ENCODE measurements at regions not wholly inside any gene's neighbourhood (a gene's known extent, or its start where the extent isn't known, plus 50 kb on each side); places are given as distances from the start of the nearest gene placed in this dataset.

DNA sequence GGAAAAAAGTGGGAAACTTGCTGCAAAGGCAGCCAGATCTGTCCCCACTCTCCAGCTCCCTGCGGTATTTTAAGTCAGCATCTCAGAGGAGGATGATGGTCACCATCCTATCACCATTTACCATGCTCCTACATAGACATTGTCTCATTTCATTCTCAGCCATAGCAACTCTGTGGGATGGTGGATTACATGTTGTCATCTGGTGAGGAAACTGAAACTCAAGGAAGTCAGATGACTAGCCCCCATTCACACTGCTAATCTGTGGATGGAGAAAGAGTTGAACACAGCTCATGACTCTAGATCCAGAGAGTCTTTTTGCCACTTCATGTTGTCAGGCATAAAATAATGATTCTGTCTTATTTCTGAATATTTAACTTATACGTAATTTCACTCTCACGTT, 323.5 kb downstream of the PTTG2 start:
- ATAC-seq: no peak
- no peak overlapping the region for H3K4me3 ChIP-seq
- TF ChIP-seq, protein P1, sequence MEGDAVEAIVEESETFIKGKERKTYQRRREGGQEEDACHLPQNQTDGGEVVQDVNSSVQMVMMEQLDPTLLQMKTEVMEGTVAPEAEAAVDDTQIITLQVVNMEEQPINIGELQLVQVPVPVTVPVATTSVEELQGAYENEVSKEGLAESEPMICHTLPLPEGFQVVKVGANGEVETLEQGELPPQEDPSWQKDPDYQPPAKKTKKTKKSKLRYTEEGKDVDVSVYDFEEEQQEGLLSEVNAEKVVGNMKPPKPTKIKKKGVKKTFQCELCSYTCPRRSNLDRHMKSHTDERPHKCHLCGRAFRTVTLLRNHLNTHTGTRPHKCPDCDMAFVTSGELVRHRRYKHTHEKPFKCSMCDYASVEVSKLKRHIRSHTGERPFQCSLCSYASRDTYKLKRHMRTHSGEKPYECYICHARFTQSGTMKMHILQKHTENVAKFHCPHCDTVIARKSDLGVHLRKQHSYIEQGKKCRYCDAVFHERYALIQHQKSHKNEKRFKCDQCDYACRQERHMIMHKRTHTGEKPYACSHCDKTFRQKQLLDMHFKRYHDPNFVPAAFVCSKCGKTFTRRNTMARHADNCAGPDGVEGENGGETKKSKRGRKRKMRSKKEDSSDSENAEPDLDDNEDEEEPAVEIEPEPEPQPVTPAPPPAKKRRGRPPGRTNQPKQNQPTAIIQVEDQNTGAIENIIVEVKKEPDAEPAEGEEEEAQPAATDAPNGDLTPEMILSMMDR (IDR thresholded peaks at IDR 0.05): no peak
- TF ChIP-seq POLR2A (IDR thresholded peaks at IDR 0.05): no peak

DNA sequence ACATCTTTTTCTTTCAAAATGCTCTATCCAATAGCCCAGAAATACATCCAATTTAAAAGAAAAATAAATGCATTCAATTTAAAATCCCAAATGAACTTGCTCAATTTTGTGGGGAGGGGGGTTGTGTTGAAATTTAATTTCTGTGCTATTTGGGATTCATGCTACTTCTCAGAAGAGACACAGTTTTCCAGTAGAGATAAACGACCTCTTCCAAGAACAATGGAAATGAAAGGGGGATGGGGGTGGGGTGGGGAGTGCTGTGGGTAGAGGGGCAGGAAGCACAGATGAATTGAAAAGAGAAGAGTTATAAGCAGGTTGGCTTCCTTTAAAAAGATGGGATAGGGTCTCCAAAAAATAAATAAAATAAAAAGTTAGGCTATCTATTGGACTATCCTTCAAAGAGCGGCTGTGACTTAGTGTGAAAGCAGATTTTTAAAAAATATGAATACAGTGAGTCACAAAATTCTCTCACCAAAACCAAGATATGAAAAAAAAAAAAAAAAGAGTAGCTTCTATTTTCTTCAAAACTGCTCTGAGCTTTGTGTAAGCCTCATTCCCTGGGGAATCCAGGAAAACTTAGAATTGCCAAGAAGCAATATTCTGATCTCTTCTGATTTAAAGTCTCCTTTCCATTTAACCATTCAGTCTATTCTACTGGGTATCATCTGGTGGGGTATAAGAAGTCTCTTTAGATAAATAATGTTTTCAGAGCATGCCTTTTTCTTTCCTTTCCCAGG, 324.3 kb downstream of the PTTG2 start:
- DNase-seq (no peak), ATAC-seq (no peak)
- H3K9me3 ChIP-seq: no peaks in the 10 kb centered on the region
- WGBS (ENCODE audit: insufficient coverage, low coverage, low lambda C conversion rate, missing lambda C conversion rate): 76% methylated on average over 2 of the region's 2 CpGs
- no peaks in the 10 kb centered on the region for H3K27me3 ChIP-seq
- H3K27ac ChIP-seq: no peak overlapping the region
- peaks cover 0 to 9% (median 3%) of the 10 kb centered on the region in 4 donors for H3K4me1 ChIP-seq
- H3K36me3 ChIP-seq: no peaks in the 10 kb centered on the region
- TF ChIP-seq, protein P1 (IDR thresholded peaks at IDR 0.05): no peak
- no peak for TF ChIP-seq POLR2A (IDR thresholded peaks at IDR 0.05)
- H3K4me3 ChIP-seq: no peak overlapping the region
- intact Hi-C loops (cut with DNase I): no loop called here

More for the DNA sequence above, 323.5 kb downstream of the PTTG2 start:
- DNase-seq: no peak
- no peak overlapping the region for H3K27ac ChIP-seq
- intact Hi-C loops (cut with DNase I): no loop called here
- H3K36me3 ChIP-seq: no peaks in the 10 kb centered on the region
- no peaks in the 10 kb centered on the region for H3K9me3 ChIP-seq
- WGBS (ENCODE audit: insufficient coverage, low coverage, low lambda C conversion rate, missing lambda C conversion rate): 84% methylated on average over 3 of the region's 3 CpGs
- H3K4me1 ChIP-seq: peaks cover 0 to 13% (median 5%) of the 10 kb centered on the region in 4 donors
- no peaks in the 10 kb centered on the region for H3K27me3 ChIP-seq

DNA sequence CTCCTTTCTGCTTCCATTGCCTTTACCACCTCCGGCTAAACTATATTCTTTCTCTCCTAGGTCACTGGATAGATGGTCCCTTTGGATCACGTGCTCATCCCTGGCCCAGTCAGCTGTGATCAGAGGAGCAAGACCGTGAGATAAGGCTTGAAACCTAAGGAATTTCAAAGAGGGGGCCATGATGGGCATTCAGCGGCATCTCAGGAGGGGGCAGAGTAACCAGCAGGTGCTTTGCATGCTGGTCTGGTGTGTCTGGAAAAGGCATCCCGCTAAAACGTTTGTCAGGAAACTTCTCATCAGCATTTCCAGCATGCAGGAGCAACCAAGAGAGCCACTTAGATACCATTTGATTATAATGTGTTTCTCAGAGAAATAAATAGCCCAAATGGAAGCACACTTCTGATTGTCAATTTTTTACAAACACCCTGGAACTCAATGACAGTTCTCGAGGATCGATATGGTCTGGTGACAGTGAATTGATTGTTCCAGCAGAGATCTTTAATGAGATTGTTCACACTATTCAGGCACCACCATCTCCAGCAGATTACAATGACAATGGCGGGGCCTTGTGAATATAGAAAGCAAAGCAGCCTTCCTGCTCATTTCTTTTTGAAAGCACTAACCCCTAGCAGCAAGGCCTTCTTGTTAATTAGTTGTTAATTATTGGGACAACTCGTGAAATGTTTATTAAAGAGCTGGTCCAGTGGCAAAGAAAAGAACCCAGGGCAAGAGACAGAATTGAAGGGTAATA, 327.1 kb downstream of the PTTG2 start:
- intact Hi-C loops (cut with DNase I): no loop called here

GRCh38 chr4:38289553-38289952, 329.4 kb downstream of the PTTG2 start:
- no peak overlapping the region for H3K27ac ChIP-seq
- H3K36me3 ChIP-seq: no peaks in the 10 kb centered on the region
- no peaks in the 10 kb centered on the region for H3K27me3 ChIP-seq
- no peaks in the 10 kb centered on the region for H3K9me3 ChIP-seq
- intact Hi-C loops (cut with DNase I): no loop called here
- 100% methylated on average over 1 of the region's 1 CpG for WGBS (ENCODE audit: insufficient coverage, low coverage, low lambda C conversion rate, missing lambda C conversion rate)
- TF ChIP-seq, protein P1 (IDR thresholded peaks at IDR 0.05): no peak
- no peak for TF ChIP-seq POLR2A (IDR thresholded peaks at IDR 0.05)
- H3K4me1 ChIP-seq: no peaks in the 10 kb centered on the region
- no peak overlapping the region for H3K4me3 ChIP-seq
- no peak for DNase-seq
- ATAC-seq: no peak

More for the DNA sequence above, 327.1 kb downstream of the PTTG2 start:
- H3K9me3 ChIP-seq: no peaks in the 10 kb centered on the region
- H3K4me3 ChIP-seq: no peak overlapping the region
- H3K4me1 ChIP-seq: no peaks in the 10 kb centered on the region
- no peak for ATAC-seq
- no peak for TF ChIP-seq POLR2A (IDR thresholded peaks at IDR 0.05)
- TF ChIP-seq, protein P1 (IDR thresholded peaks at IDR 0.05): no peak
- no peak for DNase-seq
- no peaks in the 10 kb centered on the region for H3K36me3 ChIP-seq
- H3K27ac ChIP-seq: no peak overlapping the region
- no peaks in the 10 kb centered on the region for H3K27me3 ChIP-seq
- WGBS (ENCODE audit: insufficient coverage, low coverage, low lambda C conversion rate, missing lambda C conversion rate): 93% methylated on average over 9 of the region's 10 CpGs

All from right lobe of liver (tissue), 6 donors.